GM13976 (cell line): ENCODE measurements at regions not wholly inside any gene's neighbourhood (a gene's known extent, or its start where the extent isn't known, plus 50 kb on each side); places are given as distances from the start of the nearest gene placed in this dataset.
"Not testable (repeated sequence)": the region's sequence is repeated elsewhere in the genome, so short reads cannot be mapped to it uniquely, and the experiment has no call there.

Experiments used
- DNase-seq: peaks from one replicate; pipeline ENCODE4 v3.0.0; 2012; ENCODE audit warnings: low spot score
- CTCF ChIP-seq: IDR thresholded peaks from 2 replicates; pipeline ENCODE4 v1.5.1; 2012; ENCODE audit warnings: borderline replicate concordance, mild to moderate bottlenecking; ENCODE audit not compliant: insufficient read depth; ENCODE audit errors: extremely low read depth, missing control alignments, control extremely low read depth
- in situ Hi-C: fragments of 300-500 bp; cut with MboI; formaldehyde crosslinking; loops from one replicate; pipeline ENCODE4 v1.12.0; 2022; ENCODE audit warnings: low sequenced_read_pairs, mixed read lengths, inconsistent platforms; ENCODE audit not compliant: unreplicated experiment

- TF ChIP-seq CTCF = no peak
- in situ Hi-C loops = no loop called here
- no peak for DNase-seq
These were observed 86.3 kb downstream of the GYPE start for GRCh38 chr4:143819029-143819428.

GRCh38 chr4:143817866-143818265 is 87.5 kb downstream of the GYPE start:
- DNase-seq, in situ Hi-C loops: not testable (repeated sequence)

DNA sequence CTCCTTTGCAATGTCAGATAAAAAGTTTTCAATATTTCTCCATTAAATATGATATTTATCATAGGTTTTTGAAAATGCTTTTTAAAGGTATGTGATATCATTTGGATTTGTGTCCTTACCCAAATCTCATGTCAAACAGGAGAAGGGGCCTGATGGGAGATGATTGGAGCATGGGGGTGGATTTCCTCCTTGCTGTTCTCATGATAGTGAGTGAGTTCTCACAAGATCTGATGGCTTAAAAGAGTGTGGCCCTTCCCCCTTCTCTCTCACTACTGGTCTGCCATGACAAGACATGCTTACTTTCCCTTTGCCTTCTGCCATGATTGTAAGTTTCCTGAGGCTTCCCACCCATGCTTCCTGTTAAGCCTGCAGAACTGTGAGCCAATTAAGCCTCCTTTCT is 90.0 kb downstream of the GYPE start:
- DNase-seq, in situ Hi-C loops: not testable (repeated sequence)

GRCh38 chr4:143813431-143814154 is 91.8 kb downstream of the GYPE start:
- in situ Hi-C loops, DNase-seq: not testable (repeated sequence)

GRCh38 chr4:143791693-143792092 is 91.2 kb upstream of the FREM3 start:
- DNase-seq, in situ Hi-C loops: not testable (repeated sequence)

DNA sequence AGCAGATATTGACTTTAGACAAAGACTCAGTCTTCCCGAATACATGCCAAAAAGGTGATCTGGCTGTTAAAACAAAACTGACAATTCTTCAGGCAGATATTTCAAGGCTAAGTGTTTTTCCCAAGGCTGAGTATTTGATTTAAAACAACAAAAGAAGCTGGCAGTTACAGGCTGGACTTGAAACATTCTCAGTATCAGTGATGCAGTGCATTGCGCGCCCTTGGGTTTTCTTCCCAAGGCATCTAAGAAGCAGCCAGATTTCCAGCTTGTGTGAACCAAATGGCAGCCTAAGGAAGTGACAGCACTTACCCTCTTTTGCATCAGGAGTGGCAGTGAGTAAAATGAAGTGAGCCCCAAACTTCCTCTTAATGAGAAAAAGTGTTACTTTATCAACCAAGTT is 90.0 kb upstream of the FREM3 start:
- DNase-seq, in situ Hi-C loops: not testable (repeated sequence)

DNA sequence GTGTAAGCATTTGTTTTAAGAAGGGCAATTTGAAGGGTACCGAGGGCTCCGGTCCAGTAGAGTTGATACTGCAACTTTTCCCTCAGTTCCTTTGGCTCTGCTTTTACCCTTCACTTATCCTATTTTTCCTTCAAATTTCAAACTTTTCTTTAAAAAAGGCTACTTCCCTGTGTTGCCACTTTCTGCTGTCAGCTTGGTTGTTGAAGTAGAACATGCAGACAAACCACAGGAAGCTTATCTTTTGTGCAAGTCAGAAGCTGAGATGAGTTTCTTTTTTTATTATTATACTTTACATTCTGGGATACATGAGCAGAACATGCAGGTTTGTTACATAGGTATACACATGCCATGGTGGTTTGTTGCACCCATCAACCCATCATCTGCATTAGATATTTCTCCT is 89.1 kb upstream of the FREM3 start:
- in situ Hi-C loops = not testable (repeated sequence)

GRCh38 chr4:143784567-143784966 is 84.1 kb upstream of the FREM3 start:
- no peak for TF ChIP-seq CTCF
- in situ Hi-C loops = no loop called here
- DNase-seq = no peak

More for the DNA sequence above, 89.1 kb upstream of the FREM3 start:
- not testable (repeated sequence) for DNase-seq

- in situ Hi-C loops = no loop called here
- no peak for DNase-seq
- TF ChIP-seq CTCF = no peak
These were observed 82.0 kb upstream of the FREM3 start for GRCh38 chr4:143782521-143782920.

- DNase-seq = peak; percentile 29
- peak; percentile 70 for TF ChIP-seq CTCF
- in situ Hi-C loops = no loop called here
These were observed 73.8 kb upstream of the FREM3 start for GRCh38 chr4:143773998-143774895.
